GM12872 (cell line): ENCODE measurements at regions not wholly inside any gene's neighbourhood (a gene's known extent, or its start where the extent isn't known, plus 50 kb on each side); places are given as distances from the start of the nearest gene placed in this dataset.

Experiments used
- TF ChIP-seq, protein P1 (sequence below): IDR thresholded peaks from 3 replicates; pipeline ENCODE4 v1.5.1; 2011; ENCODE audit warnings: low read depth, mild to moderate bottlenecking, low read length, moderate library complexity; ENCODE audit not compliant: insufficient read depth

DNA sequence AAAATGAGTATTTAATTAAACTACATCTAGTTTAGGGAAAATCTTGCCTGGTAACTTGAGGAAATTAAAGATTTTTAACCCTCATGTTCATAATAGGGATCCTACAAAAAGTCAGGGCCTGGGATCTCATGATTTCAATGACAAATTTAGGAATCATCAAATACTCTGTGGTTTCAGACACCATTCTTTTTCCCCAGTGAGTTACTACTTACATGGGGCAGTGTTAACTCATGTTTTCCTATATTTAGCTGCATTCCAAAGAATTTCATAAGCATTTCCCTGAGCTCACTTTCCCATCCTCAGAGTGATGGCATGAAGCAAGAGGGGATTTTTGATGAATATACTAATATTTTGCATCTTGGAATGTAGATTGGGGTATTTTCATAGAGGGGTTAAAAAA lies 321.7 kb downstream of the CENPW start:
- TF ChIP-seq, protein P1, sequence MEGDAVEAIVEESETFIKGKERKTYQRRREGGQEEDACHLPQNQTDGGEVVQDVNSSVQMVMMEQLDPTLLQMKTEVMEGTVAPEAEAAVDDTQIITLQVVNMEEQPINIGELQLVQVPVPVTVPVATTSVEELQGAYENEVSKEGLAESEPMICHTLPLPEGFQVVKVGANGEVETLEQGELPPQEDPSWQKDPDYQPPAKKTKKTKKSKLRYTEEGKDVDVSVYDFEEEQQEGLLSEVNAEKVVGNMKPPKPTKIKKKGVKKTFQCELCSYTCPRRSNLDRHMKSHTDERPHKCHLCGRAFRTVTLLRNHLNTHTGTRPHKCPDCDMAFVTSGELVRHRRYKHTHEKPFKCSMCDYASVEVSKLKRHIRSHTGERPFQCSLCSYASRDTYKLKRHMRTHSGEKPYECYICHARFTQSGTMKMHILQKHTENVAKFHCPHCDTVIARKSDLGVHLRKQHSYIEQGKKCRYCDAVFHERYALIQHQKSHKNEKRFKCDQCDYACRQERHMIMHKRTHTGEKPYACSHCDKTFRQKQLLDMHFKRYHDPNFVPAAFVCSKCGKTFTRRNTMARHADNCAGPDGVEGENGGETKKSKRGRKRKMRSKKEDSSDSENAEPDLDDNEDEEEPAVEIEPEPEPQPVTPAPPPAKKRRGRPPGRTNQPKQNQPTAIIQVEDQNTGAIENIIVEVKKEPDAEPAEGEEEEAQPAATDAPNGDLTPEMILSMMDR, result no peak

DNA sequence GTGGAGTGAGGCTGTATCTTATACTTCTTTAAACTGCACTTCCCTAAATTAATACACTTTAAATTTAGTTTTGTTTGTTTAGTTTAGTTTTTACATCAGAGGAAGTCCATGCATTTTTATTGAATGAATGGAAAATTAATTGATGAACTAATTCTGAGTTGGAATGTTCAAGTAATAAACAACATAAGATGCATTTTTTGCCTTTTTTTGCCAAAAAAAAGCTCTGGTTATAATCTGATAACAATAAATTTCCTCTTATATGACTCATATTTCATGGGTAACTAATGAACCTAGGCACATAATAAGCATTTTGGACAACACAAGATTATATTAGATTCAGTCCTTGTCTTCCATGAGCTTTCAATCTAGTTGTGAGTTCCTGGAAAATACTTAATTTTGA lies 323.1 kb downstream of the CENPW start:
- TF ChIP-seq, protein P1, result no peak

DNA sequence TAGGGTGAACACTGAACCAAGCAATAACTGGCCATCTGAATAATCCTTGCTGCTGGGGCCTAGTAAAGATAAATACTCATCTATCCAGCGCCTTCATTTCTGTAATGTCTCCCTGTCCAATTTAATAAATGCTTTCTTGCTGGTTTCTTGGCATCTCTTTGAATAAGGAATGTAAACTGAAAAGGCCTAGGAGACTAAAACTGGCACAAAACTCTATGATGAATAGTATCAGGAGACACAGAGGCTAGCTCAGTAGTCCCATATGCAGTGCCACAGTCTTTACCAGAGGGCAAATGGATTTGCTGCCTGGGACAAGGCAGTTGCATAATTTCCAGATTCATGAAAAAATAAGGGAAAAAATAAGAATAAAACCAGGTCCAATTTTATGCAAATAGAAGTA lies 324.4 kb downstream of the CENPW start:
- TF ChIP-seq, protein P1, result no peak

GRCh38 chr6:126665551-126665950 lies 325.6 kb downstream of the CENPW start:
- TF ChIP-seq, protein P1, result no peak

DNA sequence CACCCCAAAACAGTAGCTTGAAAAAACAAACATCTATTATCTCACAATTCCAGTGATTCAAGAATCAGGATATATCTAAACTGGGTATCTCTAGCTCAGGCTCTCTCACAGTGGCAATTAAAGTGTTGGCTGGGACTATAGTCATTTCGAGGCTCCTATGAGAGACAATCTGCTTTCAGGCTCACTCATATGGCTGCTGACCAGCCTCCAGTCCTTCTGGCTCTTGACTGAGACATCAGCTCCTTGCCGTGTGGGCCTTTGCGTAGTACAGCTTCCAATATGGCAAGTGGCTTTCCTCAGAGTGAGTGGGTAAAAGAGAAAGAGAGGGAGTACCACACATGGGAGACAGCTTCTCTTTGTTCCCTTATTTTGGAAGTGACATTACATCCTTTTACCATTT lies 327.2 kb downstream of the CENPW start:
- TF ChIP-seq, protein P1, result no peak

DNA sequence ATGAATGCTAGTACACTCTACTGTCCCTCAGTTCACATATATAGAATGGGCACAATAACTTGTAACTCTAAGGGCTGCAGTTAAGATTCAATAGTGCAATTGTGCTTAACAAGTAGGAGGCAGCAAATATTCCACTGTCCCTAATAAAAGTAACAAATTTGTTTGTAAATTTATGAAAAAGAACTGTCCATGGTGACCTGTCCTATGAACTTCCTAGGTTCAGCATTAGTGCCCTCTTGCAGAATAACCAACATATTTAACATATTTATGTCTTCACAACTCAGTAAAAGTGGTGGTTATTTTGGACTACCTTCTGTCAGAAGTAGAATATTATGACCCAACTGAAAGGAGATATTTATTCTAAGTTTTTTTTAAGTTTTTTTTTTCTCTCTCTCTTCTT lies 327.8 kb downstream of the CENPW start:
- TF ChIP-seq, protein P1, result no peak

DNA sequence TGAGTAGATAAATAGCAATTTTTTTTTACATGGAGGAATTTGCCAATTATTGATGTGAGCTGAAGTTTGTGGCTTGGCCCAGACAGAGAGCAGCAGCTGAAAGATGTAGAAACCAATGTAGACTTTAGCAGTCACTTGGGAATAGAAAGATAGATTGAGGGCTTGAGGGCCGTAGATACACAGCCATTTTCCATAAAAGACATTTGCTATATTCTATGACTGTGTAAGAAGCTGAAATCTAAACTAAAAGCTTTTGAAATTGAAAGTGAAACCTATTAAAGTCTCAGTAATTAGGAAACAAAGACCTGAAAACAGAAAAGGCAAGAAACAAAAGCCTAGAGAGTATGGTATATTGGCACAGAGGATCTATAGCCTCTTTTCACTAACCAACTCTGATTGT lies 332.7 kb downstream of the CENPW start:
- TF ChIP-seq, protein P1, result no peak

DNA sequence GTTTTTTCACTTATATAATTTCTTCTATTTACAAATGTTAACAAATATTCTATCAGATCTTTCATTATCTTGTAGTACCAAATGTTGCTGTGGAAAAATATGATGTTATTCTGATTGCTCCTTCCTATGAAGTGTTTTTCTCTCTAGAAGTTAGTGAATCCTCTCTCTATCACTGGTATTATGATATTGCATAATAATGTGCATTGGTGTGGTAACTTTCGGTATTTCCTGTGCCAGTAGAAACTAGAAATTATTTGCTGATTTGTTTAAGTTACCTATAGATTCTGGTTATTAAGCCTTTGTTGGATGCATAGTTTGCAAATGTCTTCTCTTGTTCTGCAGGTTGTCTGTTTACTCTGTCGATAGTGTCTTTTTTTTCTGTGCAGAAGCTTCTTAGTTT lies 342.5 kb downstream of the CENPW start:
- TF ChIP-seq, protein P1, result no peak
